MM.1S (cell line): ENCODE measurements at regions not wholly inside any gene's neighbourhood (a gene's known extent, or its start where the extent isn't known, plus 50 kb on each side); places are given as distances from the start of the nearest gene placed in this dataset.

Source experiments
- DNase-seq: peaks from one replicate; pipeline ENCODE4 v3.0.0-alpha.2; 2015
- H2AFZ ChIP-seq: fragments of 300-600 bp; sonication (generic); 2 replicates; pipeline ENCODE4 v1.6.0; 2016; ENCODE audit warnings: antibody characterized with exemption, low read length
- H3F3A ChIP-seq: fragments of 300-600 bp; sonication (generic); 2 replicates; pipeline ENCODE4 v1.6.1; 2016; ENCODE audit warnings: mild to moderate bottlenecking, antibody characterized with exemption, low read length, moderate library complexity, mixed read lengths; ENCODE audit not compliant: insufficient read depth
- H3K27ac ChIP-seq: fragments of 300-600 bp; sonication (generic); 2 replicates; pipeline ENCODE4 v1.5.1; 2016; ENCODE audit warnings: mild to moderate bottlenecking, low read length
- H3K27me3 ChIP-seq: fragments of 300-600 bp; sonication (generic); replicated peaks from 2 replicates; pipeline ENCODE4 v1.6.0; 2016; ENCODE audit warnings: low read length; ENCODE audit not compliant: insufficient read depth
- H3K36me3 ChIP-seq: fragments of 300-600 bp; sonication (generic); replicated peaks from 2 replicates; pipeline ENCODE4 v1.6.1; 2016; ENCODE audit warnings: mild to moderate bottlenecking, low read length, mixed read lengths; ENCODE audit not compliant: insufficient read depth
- H3K4me1 ChIP-seq: fragments of 300-600 bp; sonication (generic); 2 replicates; pipeline ENCODE4 v1.6.1; 2016; ENCODE audit warnings: low read length, mixed read lengths
- H3K4me2 ChIP-seq: fragments of 300-600 bp; sonication (generic); 2 replicates; pipeline ENCODE4 v1.6.0; 2016; ENCODE audit warnings: low read depth, low read length
- H3K4me3 ChIP-seq: fragments of 300-600 bp; sonication (generic); 2 replicates; pipeline ENCODE4 v1.5.1; 2016; ENCODE audit warnings: low read length, mixed read lengths
- H3K79me2 ChIP-seq: fragments of 300-600 bp; sonication (generic); 2 replicates; pipeline ENCODE4 v1.6.1; 2016; ENCODE audit warnings: mixed run types, low read length, mixed read lengths
- H3K9ac ChIP-seq: fragments of 300-600 bp; sonication (generic); 2 replicates; pipeline ENCODE4 v1.6.1; 2016; ENCODE audit warnings: low read length, mixed read lengths
- H3K9me2 ChIP-seq: fragments of 300-600 bp; sonication (generic); replicated peaks from 2 replicates; pipeline ENCODE4 v1.6.1; 2016; ENCODE audit warnings: mild to moderate bottlenecking, low read length, mixed read lengths; ENCODE audit not compliant: insufficient read depth
- H3K9me3 ChIP-seq: fragments of 300-600 bp; sonication (generic); replicated peaks from 2 replicates; pipeline ENCODE4 v1.6.1; 2016; ENCODE audit warnings: mild to moderate bottlenecking, low read length, mixed read lengths; ENCODE audit not compliant: insufficient read depth
- H4K20me1 ChIP-seq: fragments of 300-600 bp; sonication (generic); 2 replicates; pipeline ENCODE4 v1.6.1; 2016; ENCODE audit warnings: mild to moderate bottlenecking, low read length, moderate library complexity, mixed read lengths; ENCODE audit not compliant: insufficient read depth
- EZH2 ChIP-seq: fragments of 300-600 bp; sonication (generic); optimal IDR thresholded peaks from 2 replicates; pipeline ENCODE3; 2017; ENCODE audit warnings: low read depth, mild to moderate bottlenecking, antibody characterized with exemption, low read length, mixed read lengths
- EZH2phosphoT487 ChIP-seq: fragments of 300-600 bp; sonication (generic); IDR thresholded peaks from 2 replicates; pipeline ENCODE4 v1.6.1; 2018; ENCODE audit warnings: antibody characterized with exemption, low read length
- TF ChIP-seq, protein P1 (sequence below): fragments of 300-600 bp; sonication (generic); IDR thresholded peaks from 2 replicates; pipeline ENCODE4 v1.5.1; 2016; ENCODE audit warnings: antibody characterized with exemption, low read length, mixed read lengths

- no peak for DNase-seq
- Histone ChIP-seq H3K4me3 (no peak overlapping the region), H3F3A (no peaks in the 10 kb centered on the region), H3K9me2 (no peaks in the 10 kb centered on the region), H3K9ac (no peak overlapping the region), H3K9me3 (no peaks in the 10 kb centered on the region), H3K4me1 (no peaks in the 10 kb centered on the region), H2AFZ (no peak overlapping the region), H3K27ac (no peak overlapping the region), H3K36me3 (no peaks in the 10 kb centered on the region), H3K4me2 (no peak overlapping the region), H4K20me1 (no peaks in the 10 kb centered on the region), H3K79me2 (no peaks in the 10 kb centered on the region), H3K27me3 (no peaks in the 10 kb centered on the region)
- TF ChIP-seq EZH2phosphoT487, result no peak
- TF ChIP-seq, protein P1, sequence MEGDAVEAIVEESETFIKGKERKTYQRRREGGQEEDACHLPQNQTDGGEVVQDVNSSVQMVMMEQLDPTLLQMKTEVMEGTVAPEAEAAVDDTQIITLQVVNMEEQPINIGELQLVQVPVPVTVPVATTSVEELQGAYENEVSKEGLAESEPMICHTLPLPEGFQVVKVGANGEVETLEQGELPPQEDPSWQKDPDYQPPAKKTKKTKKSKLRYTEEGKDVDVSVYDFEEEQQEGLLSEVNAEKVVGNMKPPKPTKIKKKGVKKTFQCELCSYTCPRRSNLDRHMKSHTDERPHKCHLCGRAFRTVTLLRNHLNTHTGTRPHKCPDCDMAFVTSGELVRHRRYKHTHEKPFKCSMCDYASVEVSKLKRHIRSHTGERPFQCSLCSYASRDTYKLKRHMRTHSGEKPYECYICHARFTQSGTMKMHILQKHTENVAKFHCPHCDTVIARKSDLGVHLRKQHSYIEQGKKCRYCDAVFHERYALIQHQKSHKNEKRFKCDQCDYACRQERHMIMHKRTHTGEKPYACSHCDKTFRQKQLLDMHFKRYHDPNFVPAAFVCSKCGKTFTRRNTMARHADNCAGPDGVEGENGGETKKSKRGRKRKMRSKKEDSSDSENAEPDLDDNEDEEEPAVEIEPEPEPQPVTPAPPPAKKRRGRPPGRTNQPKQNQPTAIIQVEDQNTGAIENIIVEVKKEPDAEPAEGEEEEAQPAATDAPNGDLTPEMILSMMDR, result no peak
- no peak for TF ChIP-seq EZH2
These were observed 217.4 kb downstream of the NMUR2 start for GRCh38 chr5:152187668-152188067.

DNA sequence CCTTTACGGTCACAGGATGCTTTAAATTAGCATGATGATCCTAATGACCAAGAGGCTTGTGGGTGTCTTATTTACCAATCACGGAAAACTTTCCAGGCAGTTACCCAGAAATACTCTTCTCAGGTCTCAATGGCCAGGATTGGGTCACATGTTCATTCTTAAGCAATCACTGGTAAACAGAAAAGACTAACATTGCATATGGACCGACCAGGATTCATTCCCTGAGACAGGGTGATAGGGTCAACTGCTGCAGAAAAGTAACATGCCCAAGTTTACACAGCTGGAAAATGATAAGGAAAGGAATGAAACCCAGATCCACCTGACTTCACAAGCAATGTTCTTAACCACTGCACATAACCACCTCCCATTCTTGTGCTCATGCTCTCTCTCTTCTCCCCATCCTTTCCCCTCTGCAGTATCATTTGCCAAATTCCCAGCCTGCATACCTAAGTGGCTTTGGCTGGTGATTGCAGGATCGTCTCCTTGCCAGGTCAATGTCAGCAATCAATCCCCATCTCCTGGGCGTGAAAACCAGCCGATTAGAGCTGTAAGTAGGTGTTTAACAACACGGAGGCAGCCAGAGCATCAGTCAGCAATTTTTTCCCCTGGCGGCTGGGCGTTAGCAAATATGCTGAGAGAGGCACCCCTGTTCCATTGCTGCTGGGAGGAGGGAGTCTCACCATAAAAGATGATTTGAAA, 219.4 kb downstream of the NMUR2 start:
- Histone ChIP-seq H3K27me3 (no peaks in the 10 kb centered on the region), H2AFZ (no peak overlapping the region), H3K79me2 (no peaks in the 10 kb centered on the region), H3K4me1 (no peaks in the 10 kb centered on the region), H3F3A (no peaks in the 10 kb centered on the region), H3K4me3 (no peak overlapping the region), H3K27ac (no peak overlapping the region), H3K9me3 (no peaks in the 10 kb centered on the region), H3K9ac (no peak overlapping the region), H3K9me2 (no peaks in the 10 kb centered on the region), H3K36me3 (no peaks in the 10 kb centered on the region), H4K20me1 (no peaks in the 10 kb centered on the region), H3K4me2 (no peak overlapping the region)
- no peak for DNase-seq
- TF ChIP-seq EZH2 (no peak), EZH2phosphoT487 (no peak)
- TF ChIP-seq, protein P1, result no peak

- H3K27me3 ChIP-seq, result no peaks in the 10 kb centered on the region
- H3K79me2 ChIP-seq, result no peaks in the 10 kb centered on the region
- H3K4me3 ChIP-seq, result no peak overlapping the region
- H4K20me1 ChIP-seq, result no peaks in the 10 kb centered on the region
- DNase-seq, result no peak
- no peaks in the 10 kb centered on the region for H3K4me1 ChIP-seq
- no peaks in the 10 kb centered on the region for H3K9me3 ChIP-seq
- no peak overlapping the region for H2AFZ ChIP-seq
- no peak for TF ChIP-seq EZH2phosphoT487
- TF ChIP-seq, protein P1, result no peak
- H3K27ac ChIP-seq, result no peak overlapping the region
- H3F3A ChIP-seq, result no peaks in the 10 kb centered on the region
- no peaks in the 10 kb centered on the region for H3K9me2 ChIP-seq
- no peak overlapping the region for H3K4me2 ChIP-seq
- no peak overlapping the region for H3K9ac ChIP-seq
- H3K36me3 ChIP-seq, result no peaks in the 10 kb centered on the region
These were observed 220.8 kb downstream of the NMUR2 start for GRCh38 chr5:152184266-152184665.
